Left hindlimb (tissue), 1 donor: ENCODE measurements at regions not wholly inside any gene's neighbourhood (a gene's known extent, or its start where the extent isn't known, plus 50 kb on each side); places are given as distances from the start of the nearest gene placed in this dataset.

ENCODE experiments used
- DNase-seq: peaks from one replicate; pipeline ENCODE4 v3.0.0-alpha.2; 2018

- DNase-seq, result no peak
Measured at GRCh38 chr14:100470523-100470897, 116.7 kb downstream of the BEGAIN start.

GRCh38 chr14:100471441-100472093 is 115.7 kb downstream of the BEGAIN start:
- no peak for DNase-seq

GRCh38 chr14:100472094-100472455 is 115.1 kb downstream of the BEGAIN start:
- DNase-seq, result no peak

- no peak for DNase-seq
Measured at GRCh38 chr14:100472491-100472890, 114.7 kb downstream of the BEGAIN start.

DNA sequence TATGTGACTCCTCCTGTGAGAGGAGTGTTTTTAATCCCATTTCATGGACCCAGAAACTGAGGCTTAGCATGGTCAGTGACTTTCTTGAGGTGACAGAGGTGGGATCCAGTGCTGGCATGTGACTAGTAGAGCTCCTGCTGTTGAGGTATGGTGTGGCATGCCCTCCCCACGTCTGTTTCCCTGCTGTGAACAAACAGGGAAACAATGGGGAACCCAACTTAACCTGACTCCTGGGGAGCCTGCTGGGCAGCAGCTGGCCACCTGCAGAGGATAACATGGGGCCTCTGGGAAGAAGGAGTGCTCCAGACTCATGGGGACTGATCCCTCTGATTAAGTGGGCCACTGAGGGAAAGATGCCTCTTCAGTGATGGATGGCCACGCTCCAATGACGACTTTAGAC is 114.0 kb downstream of the BEGAIN start:
- DNase-seq, result no peak

GRCh38 chr14:100474196-100474595 is 113.0 kb downstream of the BEGAIN start:
- DNase-seq, result no peak

DNA sequence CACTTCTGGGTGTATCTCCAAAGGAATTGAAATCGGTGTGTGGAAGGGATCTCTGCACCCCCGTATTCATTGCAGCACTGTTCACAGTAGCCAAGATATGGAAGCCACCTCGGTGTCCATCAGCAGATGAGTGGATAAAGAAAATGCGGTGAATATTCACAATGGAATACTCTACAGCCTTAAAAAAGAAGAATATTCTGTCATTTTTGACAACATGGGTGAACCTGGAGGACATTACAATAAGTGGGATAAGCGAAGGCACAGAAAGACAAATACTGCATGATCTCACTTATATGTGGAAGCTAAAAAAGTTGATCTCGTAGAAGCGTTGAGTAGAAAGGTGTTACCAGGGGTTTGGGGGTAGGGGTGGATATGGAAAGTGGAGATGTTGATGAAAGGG is 111.9 kb downstream of the BEGAIN start:
- no peak for DNase-seq

DNA sequence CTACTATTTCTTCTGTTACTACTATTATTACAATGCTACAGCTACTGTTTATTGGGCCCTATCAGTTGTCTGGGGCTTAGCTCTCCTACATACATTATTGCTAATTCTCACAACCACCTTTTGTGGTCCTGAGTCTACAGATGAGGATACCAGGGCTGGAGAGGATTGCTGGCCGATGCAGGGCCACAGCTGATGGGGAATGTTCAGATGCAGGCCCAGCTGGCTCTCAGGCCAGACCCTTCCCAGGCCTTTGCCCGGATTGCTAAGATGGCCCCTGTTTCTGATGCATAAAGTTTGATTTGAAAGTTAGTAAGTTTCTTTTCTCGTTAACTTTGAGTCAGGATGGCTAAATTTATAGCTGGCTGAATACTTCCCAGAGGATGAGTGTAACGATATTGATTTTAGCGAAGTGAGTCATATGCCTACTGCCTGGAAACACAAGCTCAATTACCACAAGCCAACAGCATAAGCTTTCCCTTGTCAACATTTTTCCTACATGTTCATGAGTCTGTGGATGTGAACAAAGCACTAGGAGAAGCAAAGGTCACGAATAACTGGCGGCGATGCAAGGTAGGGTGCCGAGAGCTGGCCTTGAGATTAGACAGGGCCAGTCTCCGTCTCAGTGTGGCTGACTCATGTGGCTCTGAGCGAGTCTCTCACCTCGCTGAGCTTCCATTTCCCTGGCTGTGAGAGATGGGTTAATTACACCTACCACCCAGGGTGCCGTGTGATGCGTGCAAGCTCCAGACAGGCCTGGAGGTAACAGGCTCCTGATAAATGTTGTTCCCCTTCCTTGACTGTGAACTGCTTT is 111.0 kb downstream of the BEGAIN start:
- no peak for DNase-seq

GRCh38 chr14:100484531-100485267 is 102.5 kb downstream of the BEGAIN start:
- DNase-seq, result no peak

DNA sequence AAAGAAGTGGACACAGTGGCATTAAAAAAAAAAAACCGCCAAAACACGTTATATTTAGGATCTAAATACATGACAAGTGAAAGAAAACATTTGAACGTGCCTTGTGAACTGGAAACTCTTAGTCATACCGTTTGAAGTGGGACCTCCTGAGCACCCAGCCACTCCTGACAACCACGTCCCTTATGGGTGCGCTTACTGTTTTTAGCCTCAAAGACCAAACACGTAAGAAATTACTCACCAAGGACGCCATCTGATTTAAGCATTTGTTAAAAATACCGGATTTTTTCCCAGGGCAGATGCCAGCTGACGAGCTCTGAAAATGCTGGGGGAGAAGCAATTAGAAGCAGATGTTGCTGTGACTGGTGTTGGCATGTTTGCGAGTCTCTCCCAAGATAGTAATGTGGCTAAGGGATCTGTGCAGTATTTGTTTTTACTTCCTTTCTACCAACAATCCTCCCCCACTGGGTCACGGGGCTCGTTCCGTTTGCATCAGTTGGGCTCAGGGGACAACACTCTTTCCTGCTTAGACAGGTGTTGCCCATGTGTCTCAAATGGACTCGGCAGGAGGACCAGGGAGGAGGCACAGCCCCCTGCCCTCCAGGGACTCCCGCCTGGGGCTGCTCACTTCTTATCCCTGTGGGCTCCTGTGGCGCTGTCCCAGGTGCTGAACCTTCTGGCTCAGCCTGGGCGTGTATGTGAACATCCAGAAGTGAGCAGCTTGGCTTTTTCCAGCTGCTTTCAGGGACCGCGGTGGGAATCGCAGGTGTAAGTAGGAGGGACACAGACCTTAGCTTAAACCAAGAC is 101.0 kb downstream of the BEGAIN start:
- DNase-seq, result peak; percentile 85
